Sigmoid colon (tissue), 4 donors: ENCODE measurements at regions not wholly inside any gene's neighbourhood (a gene's known extent, or its start where the extent isn't known, plus 50 kb on each side); places are given as distances from the start of the nearest gene placed in this dataset.

Experiments
- POLR2A ChIP-seq, 2 donors: fragments of 450-650 bp; IDR thresholded peaks; one replicate each; pipeline ENCODE4 v1.6.1; 2016; ENCODE audit warnings: antibody characterized with exemption in 2 of 2, mild to moderate bottlenecking in 2 of 2, moderate library complexity in 2 of 2
- POLR2AphosphoS5 ChIP-seq, 4 donors: sonication (generic); formaldehyde crosslinking; IDR thresholded peaks; one replicate each; pipeline ENCODE4 v1.6.1; 2017; ENCODE audit warnings: antibody characterized with exemption in 4 of 4

GRCh38 chr6:73989428-73989827, 293.4 kb downstream of the CD109 start:
- TF ChIP-seq POLR2A (IDR thresholded peaks at IDR 0.05) (no peak), POLR2AphosphoS5 (IDR thresholded peaks at IDR 0.05) (no peak)
